GM18868 (cell line): ENCODE measurements at regions not wholly inside any gene's neighbourhood (a gene's known extent, or its start where the extent isn't known, plus 50 kb on each side); places are given as distances from the start of the nearest gene placed in this dataset.

Source experiments
- ATAC-seq: cut with Tn5 transposase; IDR thresholded peaks from one replicate; pipeline ENCODE4 v1.9.1; 2021; ENCODE audit warnings: mild to moderate bottlenecking, moderate library complexity; ENCODE audit not compliant: unreplicated experiment

DNA sequence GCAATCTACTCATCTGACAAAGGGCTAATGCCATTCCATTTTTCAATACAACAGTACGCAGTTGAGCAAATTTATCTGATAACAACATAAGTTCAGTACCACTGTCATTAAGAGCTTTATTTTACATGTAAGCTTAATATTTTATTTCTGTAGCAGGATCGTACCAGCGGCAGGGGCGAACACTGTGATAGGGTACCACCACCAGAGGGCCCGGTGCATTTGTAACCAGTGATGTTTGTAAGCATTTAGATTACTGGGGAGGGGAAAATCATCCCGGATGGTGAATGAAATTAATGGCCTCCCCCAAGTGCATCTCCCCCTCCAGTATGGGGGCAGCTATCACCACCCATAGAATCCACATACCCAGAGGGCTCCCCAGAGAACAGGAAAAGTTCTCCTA is 179.0 kb downstream of the ADGRA3 start:
- no peak for ATAC-seq

DNA sequence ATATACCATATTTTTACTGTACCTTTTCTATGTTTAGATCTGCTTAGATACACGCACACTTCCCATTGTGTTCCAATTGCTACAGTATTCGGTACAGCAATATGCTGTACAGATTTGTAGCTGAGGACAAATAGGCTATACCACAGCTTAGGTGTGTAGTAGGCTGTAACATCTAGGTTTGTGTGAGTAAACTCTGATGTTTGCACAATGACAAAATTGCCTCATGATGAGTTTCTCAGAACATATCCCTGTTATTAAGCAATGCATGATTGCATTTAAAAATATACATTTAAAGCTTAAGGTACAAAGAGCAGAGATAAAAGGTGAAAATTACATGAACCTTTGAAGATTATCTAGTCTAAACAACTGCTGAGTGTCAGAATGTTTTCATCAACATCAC is 181.7 kb downstream of the ADGRA3 start:
- ATAC-seq: no peak

DNA sequence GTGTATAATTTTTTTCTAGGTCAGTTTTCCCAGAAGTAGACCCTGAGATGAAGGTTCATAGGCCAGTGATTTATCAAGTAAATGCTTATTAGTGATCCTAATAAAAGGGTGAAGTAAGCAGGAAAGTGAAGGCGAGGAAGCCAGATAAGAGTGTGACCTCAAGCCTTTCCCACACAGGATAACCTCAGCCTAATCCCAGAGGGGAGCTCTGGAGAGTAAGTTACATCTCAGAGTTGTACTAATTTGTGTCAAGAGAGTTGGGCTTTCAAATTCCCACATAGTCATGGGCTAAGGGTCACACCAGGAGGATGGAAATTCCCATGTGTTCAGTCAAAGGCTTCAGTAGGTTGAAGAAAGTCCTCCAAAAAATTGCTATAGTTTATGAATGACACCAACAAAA is 191.4 kb downstream of the ADGRA3 start:
- ATAC-seq: no peak

DNA sequence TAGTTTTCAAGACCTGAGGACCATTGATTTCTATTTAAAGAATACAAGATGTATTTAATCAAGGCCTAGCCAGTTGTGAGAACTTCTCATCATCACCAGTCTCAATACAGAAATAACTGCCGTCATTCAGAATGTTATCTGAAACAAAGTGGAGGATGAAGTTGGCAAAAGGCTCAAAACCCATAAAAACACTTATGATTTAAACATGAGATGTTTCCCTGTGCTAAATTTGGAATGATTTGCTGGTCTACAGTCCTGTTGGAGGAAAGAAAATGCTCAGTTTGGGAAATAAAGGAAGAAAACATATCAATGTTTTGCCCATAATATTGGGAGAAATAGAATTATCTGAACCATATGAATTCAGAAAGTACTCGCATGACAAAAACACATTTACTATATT is 192.2 kb downstream of the ADGRA3 start:
- no peak for ATAC-seq

DNA sequence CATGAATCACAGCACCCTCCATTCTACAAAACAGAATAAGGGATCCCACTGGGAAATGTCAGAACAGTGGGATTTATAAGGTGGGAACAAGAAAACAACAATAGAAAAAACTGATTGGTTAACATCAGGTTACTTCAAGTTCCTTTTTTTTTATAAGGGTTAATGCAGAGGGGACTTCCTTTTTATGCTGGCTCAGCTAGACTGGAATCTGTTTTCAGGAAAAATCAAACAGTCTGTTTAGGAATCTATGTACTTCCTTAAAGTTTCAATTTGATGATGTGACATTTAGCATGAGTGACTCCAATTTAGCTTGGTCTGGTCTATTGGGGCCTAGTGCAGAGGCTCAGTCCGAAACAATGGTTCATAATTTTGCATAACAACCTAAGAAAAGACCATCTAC is 192.9 kb downstream of the ADGRA3 start:
- ATAC-seq: no peak

DNA sequence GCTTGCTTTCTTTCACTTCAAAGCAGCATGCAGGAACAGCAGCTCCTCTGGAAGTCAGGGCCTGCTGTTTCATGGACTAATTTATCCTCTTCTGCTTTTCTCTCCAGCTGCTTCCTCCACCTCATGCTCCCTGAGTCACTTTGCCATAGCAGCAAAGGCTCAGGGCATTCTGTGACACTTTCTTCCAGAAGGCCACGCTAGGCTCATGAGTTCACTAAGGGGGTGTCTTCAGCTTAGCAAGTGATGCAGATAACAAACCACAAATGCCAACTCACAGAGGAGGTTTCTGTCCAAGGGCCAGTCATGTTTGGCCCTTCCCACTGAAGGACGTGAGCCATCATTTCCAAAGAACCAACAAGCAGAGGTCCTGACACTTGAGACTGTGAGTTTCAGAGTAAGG is 200.2 kb downstream of the ADGRA3 start:
- ATAC-seq: no peak

DNA sequence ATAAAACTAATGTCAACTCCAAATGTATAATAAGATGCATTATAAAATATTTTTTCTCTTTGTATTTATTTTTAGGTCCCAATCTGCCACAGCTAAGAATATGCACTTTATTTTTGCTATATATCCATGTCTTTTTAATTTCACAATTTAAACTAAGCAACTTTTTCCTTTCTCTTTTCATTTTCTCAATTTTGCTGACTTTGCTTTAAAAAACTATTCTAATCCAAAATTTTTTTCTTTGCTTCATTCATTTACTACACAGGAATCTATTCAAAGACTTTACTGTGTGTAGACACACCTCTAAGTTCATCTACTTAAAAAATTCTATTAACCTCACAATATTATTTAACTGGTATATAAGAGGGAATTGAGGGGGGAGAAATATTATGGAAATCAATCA is 201.9 kb downstream of the ADGRA3 start:
- no peak for ATAC-seq

DNA sequence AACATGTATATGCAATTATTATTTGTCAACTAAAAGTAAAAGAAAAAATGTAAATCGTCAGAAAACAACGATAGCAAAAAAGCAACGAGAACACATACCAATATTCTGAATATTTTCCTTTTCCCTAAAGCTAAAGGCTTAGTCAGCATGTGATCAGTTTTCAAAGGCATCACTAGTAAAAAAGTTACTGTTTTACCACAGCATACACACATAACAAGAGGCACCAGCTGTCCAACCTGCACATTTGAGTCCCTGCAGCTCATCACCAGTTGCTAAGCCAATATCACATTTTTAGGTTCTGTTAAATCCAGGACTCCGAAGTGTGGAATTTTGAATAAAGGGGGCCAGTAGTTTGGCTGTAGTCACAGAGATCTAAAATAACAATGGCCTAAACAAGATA is 203.8 kb downstream of the ADGRA3 start:
- ATAC-seq: no peak

DNA sequence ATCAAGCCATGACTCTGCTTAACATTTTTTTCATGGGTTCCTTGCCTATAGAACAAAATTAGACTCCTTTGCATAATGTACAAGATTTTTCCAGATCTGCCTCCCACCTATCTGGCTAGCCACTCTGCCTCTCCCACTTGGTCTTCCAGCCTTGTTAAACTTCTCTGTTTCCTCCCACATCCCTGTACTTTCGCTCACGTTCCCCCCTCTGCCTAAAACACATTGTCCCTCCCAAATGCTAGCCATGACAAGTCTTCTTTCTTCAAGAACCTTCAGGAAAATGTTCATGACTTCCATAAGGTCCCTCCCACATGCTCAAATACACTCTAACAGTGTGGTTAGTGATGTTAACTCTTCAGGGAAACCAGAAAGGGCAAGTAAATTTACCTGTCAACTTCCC is 214.6 kb downstream of the ADGRA3 start:
- ATAC-seq: no peak

DNA sequence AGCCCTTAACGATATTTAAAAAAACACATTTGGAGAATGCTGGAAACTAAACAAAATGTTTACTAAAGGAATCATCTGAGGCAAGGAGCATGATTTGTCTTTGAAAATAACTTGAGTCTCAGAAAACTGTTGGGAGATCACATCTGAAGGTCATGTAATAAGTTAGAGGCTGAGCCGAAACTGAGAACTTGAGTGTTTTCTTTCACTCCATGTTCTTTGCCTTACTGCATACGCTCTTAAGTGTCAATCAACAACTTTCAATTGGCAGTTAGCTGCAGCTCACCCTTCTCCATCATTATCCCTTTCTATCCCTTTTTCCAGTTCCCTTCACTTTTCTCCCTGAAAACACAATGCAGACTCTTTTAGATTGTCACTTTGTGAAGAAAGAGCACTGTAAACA is 216.2 kb downstream of the ADGRA3 start:
- no peak for ATAC-seq

DNA sequence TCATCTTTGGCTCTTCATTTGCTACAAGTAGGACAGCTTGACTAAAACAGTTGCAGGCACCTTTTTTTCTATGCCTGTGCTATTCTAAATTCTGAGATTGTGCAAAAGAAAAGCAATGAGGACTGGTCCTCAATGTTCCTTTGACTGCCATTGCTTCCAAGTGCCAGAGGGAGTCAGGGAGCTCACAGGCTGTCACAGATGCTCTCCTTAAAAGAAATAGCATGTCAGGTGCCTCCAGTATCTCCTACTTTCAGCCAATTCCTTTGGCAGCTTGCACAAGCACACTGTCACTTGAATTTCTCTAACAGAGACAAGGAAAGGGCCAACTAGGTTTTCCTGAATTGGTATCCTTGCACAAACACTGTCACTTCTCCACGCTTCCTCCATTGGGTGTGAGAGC is 228.2 kb downstream of the ADGRA3 start:
- ATAC-seq: no peak

DNA sequence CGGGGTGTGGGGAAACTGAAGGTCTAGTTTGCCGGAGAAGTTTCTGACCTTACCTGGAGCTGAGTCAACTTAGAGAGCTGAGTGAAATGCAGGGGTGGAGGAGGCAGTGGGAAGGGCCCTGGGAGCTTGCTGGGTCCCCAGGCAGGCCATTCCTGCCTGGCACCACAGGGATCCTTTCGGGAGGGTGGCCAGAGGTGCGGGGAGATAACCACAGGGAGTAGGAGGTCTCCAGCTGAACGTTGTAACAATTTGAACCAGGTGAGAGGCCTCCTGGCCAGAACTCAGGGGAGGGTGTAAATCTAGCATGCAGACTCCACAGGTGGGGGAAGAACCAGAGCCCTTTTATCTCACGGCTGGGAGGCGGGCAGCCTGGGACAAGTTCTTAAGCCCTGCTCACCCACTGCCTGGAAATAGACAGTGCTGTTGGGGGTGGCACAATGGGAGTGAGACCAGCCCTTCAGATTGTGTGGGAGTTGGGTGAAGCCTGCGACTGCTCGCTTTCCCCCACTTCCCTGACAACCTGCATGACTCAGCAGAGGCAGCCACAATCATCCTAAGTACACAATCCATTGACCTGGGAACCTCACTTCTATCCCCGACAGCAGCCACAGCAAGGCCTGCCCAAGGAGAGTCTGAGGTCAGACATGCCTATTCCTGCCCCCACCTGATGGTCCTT is 247.4 kb downstream of the ADGRA3 start:
- no peak for ATAC-seq

DNA sequence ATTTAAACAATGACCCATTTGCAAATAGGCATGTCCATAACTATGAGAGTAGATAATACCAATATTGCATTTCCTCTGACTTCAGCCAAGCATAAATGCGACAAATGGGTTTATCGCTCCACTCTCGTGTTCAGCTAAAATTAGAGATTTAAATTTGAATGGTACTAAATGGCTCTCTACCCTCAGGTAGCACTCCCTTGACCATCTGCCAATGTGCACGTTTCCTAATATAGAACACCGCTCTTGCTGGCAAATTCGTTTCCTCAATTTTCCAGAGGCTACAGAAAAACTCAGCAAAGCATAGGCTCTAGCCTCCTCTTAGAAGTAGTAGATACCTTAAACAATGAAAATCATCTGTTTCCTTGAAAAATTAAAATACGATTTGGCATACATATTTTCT is 251.6 kb downstream of the ADGRA3 start:
- ATAC-seq: no peak

DNA sequence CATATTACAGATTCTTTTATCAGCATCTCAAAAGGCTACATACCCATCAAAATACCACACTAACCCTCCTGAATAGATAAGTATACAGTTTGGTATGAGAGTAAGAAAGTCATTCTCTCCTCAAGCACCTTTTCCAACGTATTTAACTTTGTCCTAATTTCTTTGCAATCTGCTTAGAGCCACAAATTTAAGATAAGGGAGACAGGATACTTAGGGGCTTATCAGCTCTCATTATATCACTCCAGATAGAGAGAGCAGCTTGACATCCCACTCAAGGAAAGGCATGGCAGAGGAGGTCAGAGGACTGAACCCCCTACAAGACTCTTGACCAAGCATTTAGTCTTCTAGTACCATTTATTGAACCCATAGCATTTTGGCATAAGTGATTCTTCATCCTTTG is 262.4 kb downstream of the ADGRA3 start:
- ATAC-seq: no peak

DNA sequence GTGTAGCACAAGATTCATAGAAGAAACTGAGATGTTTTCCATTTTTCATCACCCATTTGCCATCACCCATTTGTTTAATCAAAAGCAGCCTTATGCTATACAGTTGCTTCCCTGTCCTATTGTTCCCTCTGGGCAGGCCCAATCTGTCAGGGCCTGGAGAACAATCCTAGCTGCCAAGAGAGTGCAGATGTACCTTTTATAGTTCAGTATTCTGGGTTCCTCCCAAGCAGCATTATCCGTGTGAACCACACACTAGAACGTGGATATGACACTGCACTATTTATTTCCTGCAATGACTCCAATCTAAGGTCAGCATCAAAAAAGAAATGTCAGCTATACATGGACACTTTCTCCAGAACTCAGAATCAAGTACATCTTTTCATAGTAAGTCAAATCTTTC is 269.0 kb downstream of the ADGRA3 start:
- ATAC-seq: no peak

DNA sequence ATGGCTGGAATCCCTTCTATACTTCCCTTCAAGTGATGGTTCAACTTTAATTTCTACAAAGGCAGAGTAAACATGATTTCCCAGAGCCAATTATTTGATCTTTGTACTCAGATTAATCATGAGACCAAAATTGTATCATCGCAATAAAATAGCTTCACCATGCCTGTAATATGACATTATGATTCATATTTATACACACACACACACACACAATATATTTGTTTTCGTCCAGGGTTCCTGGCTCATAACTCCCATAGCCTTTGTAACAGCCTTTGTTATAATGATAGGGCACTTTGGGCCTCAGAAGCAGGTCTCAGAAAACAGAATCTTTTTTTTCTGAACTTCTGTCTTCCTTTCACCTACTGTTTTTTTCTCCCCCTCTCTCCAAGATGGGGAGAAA is 270.6 kb downstream of the ADGRA3 start:
- ATAC-seq: no peak

DNA sequence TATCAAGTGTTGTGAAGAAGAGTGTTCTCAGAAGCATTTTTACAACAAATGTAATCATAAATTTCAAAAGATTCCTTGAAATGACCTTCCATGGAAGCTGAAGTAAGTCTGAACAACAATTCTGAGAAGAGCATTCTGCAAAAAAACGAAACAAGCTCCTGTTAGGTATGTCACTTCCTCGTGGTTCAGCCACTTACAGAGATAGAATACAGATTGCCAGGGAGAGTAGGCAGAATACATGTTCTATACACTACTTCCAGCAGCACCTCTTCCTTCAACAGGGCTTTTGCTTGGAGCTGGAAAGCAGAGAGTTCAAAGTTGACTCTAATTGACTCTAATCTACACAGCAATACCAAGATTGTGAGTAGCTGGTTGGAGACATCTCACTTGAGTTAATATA is 274.5 kb downstream of the ADGRA3 start:
- ATAC-seq: no peak

DNA sequence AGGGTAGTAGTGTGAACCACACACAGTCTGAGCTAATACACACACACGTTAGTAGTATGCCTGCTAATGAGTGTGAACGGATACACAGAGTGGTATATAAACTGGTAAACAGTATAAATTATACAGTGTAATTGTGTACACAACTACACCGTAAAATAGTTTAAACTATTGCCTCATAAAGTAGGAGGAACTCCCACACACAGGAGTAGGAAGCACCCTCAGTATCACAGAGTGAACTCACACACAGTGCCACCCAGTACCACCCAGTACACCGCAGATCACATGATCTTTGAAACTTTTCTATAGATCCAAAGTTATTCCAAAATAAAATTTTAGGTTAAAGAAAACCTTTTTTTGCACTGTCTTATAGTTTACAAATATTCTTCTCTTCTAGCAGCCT is 275.1 kb downstream of the ADGRA3 start:
- ATAC-seq: no peak

DNA sequence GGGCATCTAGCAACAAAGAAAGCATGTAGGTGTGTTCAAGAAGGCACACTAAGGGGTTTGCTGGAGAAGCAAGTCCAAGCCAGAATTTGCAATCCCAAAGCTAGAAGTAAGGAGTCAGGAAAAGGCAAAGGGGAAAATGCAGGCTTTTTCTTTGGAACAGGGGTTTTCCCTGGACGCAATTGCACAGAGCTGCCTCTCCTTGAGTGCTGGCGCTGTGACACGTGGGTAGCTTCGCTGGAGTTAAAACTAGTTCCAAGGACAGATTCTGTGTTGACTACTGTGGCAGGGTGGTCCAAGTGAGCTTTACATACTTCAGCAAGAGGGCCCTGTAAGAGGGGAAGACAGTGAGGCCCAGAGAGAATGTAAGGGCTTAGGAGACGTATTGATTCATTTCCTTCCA is 277.1 kb downstream of the ADGRA3 start:
- no peak for ATAC-seq

DNA sequence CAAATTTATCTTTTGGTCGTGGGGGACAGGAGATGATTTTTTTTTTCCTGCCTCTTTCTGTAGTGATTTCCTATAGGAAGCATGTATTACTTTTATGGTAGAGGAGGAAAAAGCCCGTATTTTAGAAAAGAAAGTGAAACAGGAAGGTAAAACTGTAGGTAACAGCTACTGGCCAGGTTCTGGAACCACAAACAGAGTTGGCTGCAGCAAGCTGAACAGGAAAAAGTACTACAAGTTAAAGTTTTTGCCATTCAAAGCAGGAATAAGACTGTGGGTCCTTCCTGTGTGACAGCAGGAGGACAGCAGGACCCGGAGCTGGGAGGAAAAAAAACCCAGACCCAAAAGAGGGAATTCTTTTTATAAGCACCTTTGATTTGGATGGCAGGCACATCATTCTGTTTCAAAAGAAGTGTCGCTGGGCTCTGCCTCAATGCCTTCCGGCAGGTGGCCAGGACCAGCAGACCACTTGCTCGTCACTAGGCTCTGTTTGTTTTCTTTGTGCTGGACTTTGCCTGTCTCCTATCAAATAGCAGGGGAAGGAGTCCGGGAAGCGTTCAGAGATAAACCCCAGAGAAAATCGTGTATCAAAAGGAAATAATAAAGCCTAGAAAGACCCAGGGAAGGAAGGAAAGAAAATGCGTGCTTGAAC is 277.9 kb downstream of the ADGRA3 start:
- ATAC-seq: no peak

DNA sequence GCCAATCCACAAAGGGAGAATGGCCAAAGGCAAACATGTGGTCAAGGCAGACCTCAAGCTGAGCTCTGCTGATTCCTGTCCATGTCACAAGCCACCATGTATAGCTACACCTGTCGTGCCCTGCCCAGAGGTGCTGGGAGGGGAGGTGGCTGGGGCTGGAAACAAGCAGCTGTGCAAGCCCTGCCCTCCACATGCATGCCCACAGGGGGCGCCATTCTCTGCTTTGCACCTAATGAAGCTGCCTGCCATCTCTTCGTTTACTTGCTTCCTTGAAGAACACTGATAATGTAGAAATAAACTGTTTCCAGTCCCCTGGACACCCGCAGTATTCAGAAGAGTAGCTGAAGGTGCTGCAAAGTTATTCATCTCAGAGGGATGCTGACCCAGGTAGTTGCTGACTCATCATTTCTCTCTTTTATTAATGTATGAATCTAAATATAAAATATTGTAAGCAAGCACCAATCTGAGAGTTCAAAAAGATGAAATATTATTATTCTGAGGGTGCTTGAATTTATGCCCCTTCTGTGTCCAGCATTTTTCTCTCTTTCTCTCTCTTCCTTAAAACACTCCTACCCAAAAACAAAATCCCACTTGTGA is 278.6 kb downstream of the ADGRA3 start:
- ATAC-seq: no peak

DNA sequence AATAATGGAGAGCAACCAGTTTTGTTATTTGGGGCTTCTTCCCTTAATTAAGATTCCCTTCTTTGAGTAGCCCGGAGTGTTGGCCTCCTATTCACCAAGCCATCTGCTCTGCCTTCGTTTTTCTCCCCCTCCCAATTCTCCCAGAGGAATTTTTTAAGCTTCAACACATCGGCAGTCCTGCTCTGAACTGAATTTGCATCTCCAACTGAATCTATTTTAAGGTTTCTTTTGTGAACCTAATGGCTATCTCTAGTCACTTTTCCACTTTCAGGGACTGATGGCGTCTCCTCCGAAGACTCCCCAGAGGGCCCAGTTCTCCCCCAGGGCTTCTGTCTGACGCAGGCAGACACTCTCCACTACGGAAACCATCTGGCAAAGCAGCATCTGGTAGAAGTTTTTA is 280.2 kb downstream of the ADGRA3 start:
- ATAC-seq: no peak

DNA sequence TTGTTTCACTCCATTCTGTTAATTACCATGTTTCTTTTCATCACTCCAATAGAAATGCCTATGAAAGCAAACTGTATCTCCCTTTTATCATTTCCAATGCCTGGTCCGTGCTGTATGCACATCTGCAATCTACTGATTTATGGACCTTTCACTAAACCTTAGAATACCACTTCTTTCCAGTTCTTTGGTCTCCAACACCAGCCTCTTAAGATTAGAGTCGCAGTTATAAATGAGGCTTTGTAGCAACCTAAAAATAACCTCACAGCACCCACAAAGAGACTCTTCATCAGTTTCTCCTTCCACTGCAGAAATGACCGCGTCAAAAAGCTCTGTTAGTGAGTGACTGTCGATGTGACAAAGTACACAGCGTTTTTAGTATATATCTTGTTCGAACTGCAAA is 282.6 kb downstream of the ADGRA3 start:
- ATAC-seq: no peak
